ENCODE measurements at regions not wholly inside any gene's neighbourhood (a gene's known extent, or its start where the extent isn't known, plus 50 kb on each side); places are given as distances from the start of the nearest gene placed in this dataset.

- no peak for TF ChIP-seq POLR2A (IDR thresholded peaks at IDR 0.05)
- no peak for TF ChIP-seq CTCF (IDR thresholded peaks at IDR 0.05)
- TF ChIP-seq POLR2AphosphoS5 (IDR thresholded peaks at IDR 0.05), result no peak
- no peak for TF ChIP-seq EP300 (IDR thresholded peaks at IDR 0.05)
These were observed 811.2 kb downstream of the MAFB start for GRCh38 chr20:39877788-39878187.
